SK-N-SH (cell line): ENCODE measurements at regions not wholly inside any gene's neighbourhood (a gene's known extent, or its start where the extent isn't known, plus 50 kb on each side); places are given as distances from the start of the nearest gene placed in this dataset.

Experiments used
- CTCF ChIP-seq: fragments of 200-600 bp; sonication (generic); IDR thresholded peaks from 2 replicates; pipeline ENCODE4 v1.6.1; 2017; ENCODE audit warnings: antibody characterized with exemption, mild to moderate bottlenecking, moderate library complexity
- FOSL2 ChIP-seq: IDR thresholded peaks from 2 replicates; pipeline ENCODE4 v1.4.0; 2012; ENCODE audit warnings: low read depth, mild to moderate bottlenecking, moderate library complexity, borderline replicate concordance
- FOXM1 ChIP-seq: IDR thresholded peaks from 2 replicates; pipeline ENCODE4 v1.4.0; 2012; ENCODE audit warnings: low read depth, mild to moderate bottlenecking
- MXI1 ChIP-seq: IDR thresholded peaks from 2 replicates; pipeline ENCODE4 v1.6.1; 2012; ENCODE audit warnings: mild to moderate bottlenecking, low read depth, low read length, improper control_type of control experiment
- NRF1 ChIP-seq: IDR thresholded peaks from 2 replicates; pipeline ENCODE4 v1.6.1; 2012; ENCODE audit warnings: low read depth, mild to moderate bottlenecking, low read length
- POLR2AphosphoS5 ChIP-seq: IDR thresholded peaks from 2 replicates; pipeline ENCODE4 v1.6.1; 2012; ENCODE audit warnings: low read depth, low read length
- RAD21 ChIP-seq: IDR thresholded peaks from 2 replicates; pipeline ENCODE4 v1.6.1; 2012; ENCODE audit warnings: mild to moderate bottlenecking, low read length
- REST ChIP-seq: IDR thresholded peaks from 2 replicates; pipeline ENCODE4 v1.6.1; 2012; ENCODE audit warnings: mild to moderate bottlenecking, low read depth, low read length, moderate library complexity
- RXRA ChIP-seq: IDR thresholded peaks from 2 replicates; pipeline ENCODE4 v1.4.0; 2012; ENCODE audit warnings: low read depth, mild to moderate bottlenecking, borderline replicate concordance
- SMC3 ChIP-seq: IDR thresholded peaks from 2 replicates; pipeline ENCODE4 v1.6.1; 2012; ENCODE audit warnings: low read depth, low read length, improper control_type of control experiment
- TCF12 ChIP-seq: IDR thresholded peaks from 2 replicates; pipeline ENCODE4 v1.4.0; 2012
- USF2 ChIP-seq: fragments of 150-350 bp; IDR thresholded peaks from 2 replicates; pipeline ENCODE4 v1.6.1; 2017; ENCODE audit warnings: antibody characterized with exemption, low read length, low read depth, borderline replicate concordance
- YY1 ChIP-seq: IDR thresholded peaks from 2 replicates; pipeline ENCODE4 v1.4.0; 2012; ENCODE audit warnings: low read depth, mild to moderate bottlenecking

GRCh38 chr4:187617113-187617512 lies 378.5 kb upstream of the ZFP42 start:
- TF ChIP-seq CTCF (no peak), RXRA (no peak), NRF1 (no peak), FOXM1 (no peak), TCF12 (no peak), RAD21 (no peak), YY1 (no peak), MXI1 (no peak), REST (no peak), USF2 (no peak), POLR2AphosphoS5 (no peak), FOSL2 (no peak), SMC3 (no peak)
